ENCODE measurements at regions not wholly inside any gene's neighbourhood (a gene's known extent, or its start where the extent isn't known, plus 50 kb on each side); places are given as distances from the start of the nearest gene placed in this dataset.

DNA sequence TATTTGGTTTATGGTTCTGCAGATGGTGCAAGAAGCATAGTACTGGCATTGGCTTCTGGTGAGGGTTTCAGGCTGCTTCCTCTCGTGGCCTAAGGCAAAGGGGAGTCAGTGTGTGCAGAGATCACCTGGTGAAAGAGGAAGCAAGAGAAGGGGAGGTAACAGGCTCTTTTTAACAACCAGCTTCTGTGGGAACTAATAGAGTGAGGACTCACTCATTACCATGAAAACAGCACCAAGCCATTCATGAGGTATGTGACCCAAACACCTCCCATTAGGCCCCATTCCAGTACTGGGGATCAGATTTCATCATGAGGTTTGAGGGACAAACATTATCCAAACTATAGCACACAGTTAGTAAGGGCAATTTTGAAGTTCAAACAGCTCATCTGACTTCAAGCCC lies 263.5 kb downstream of the TMEM38B start:
- Histone ChIP-seq H3K4me3 (no peak overlapping the region), H3K27ac (no peak overlapping the region), H3K9ac (ENCODE audit: insufficient read length) (no peak overlapping the region), H3K36me3 (ENCODE audit: insufficient read depth, low read length) (no peaks in the 10 kb centered on the region), H3K9me3 (ENCODE audit: low read depth, low read length) (no peaks in the 10 kb centered on the region)
- TF ChIP-seq POLR2AphosphoS5 (IDR thresholded peaks at IDR 0.05; ENCODE audit: borderline replicate concordance, low read depth, low read length) (no peak), EZH2 (IDR thresholded peaks at IDR 0.05) (no peak), FOXP2 (optimal IDR thresholded peaks at IDR 0.05; ENCODE audit: control extremely low read depth, extremely low read length, insufficient read depth) (no peak)
- no peak for DNase-seq (ENCODE audit: low read depth, low spot score)

DNA sequence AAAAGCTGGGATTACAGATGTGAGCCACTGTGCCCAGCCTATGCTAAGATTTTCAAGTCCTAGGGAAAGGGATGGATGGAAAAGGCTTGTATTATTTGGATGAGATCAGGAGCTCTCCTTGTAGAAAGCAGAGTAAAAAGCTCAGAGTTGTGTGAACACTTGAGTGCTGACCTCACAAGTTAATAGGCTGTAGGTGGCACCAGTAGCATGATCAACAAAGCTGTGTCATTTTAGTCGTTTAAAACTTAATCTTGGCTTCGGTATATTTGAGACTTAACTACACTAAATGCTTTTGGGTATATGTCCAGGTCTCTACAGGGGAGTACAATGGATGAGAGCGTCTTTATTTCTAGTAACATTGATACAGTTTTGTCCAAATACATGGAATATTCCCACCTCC lies 264.2 kb downstream of the TMEM38B start:
- DNase-seq (ENCODE audit: low read depth, low spot score), result no peak
- no peaks in the 10 kb centered on the region for H3K9me3 ChIP-seq (ENCODE audit: low read depth, low read length)
- no peaks in the 10 kb centered on the region for H3K36me3 ChIP-seq (ENCODE audit: insufficient read depth, low read length)
- TF ChIP-seq EZH2 (IDR thresholded peaks at IDR 0.05) (no peak), POLR2AphosphoS5 (IDR thresholded peaks at IDR 0.05; ENCODE audit: borderline replicate concordance, low read depth, low read length) (no peak), FOXP2 (optimal IDR thresholded peaks at IDR 0.05; ENCODE audit: control extremely low read depth, extremely low read length, insufficient read depth) (no peak)
- no peak overlapping the region for H3K4me3 ChIP-seq
- H3K27ac ChIP-seq, result no peak overlapping the region
- H3K9ac ChIP-seq (ENCODE audit: insufficient read length), result no peak overlapping the region

DNA sequence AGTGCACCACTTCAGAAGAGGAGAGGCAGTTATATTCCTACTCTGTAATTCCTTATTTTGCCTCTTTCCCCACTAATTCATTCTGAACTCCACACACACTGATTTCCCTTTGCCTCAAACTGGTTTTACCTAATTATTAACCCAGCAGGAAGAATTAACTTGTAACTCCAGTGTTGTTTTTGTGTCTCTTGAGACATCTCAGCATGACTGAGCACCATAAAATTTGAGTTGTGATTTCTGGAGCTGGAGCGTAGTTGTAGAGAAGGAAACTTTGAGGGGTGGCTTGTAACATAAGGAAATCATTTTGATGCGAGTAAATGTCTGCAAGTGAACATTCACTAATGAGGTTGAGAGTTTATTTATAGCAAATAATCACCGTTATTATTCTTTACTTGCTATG lies 265.2 kb downstream of the TMEM38B start:
- H3K36me3 ChIP-seq (ENCODE audit: insufficient read depth, low read length), result no peaks in the 10 kb centered on the region
- TF ChIP-seq EZH2 (IDR thresholded peaks at IDR 0.05) (no peak), POLR2AphosphoS5 (IDR thresholded peaks at IDR 0.05; ENCODE audit: borderline replicate concordance, low read depth, low read length) (no peak), FOXP2 (optimal IDR thresholded peaks at IDR 0.05; ENCODE audit: control extremely low read depth, extremely low read length, insufficient read depth) (no peak)
- H3K27ac ChIP-seq, result no peak overlapping the region
- H3K4me3 ChIP-seq, result no peak overlapping the region
- H3K9ac ChIP-seq (ENCODE audit: insufficient read length), result no peak overlapping the region
- no peak for DNase-seq (ENCODE audit: low read depth, low spot score)
- H3K9me3 ChIP-seq (ENCODE audit: low read depth, low read length), result no peaks in the 10 kb centered on the region

DNA sequence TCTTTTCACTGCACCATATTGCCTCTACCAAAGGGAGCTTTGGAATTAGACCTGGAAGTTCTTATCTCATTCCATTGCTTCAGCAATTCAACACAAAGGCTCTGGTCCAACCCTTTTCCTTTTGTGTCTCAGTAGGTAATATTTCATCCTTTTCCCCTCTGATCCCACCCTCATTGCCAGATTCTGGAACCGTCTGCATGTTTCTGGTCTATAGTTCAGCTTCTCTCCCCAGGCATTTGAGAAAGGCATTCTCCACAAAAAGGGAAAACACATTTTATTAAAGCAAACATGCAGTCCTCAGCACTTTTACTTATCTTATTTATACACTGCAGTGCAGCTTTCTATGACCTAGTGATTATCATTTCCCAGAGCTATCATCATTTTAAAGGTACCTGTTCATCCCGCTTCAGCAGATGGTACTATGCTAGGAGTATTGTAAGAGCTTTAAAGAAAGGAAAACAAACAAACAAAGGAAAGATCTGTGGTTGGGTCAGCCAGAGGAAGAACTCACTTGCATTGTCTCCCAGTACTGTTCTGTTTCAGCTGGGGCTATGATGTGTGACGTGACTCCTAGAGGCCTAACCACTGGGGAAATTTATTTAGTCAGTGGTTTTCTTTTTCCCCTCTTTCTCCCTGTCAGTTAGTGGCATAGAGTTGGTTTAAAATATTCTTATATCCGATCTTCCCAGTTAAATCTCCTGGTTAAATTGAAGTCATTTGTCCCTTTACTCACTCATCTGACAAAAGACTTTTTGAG lies 269.2 kb downstream of the TMEM38B start:
- no peak for TF ChIP-seq EZH2 (IDR thresholded peaks at IDR 0.05)
- TF ChIP-seq POLR2AphosphoS5 (IDR thresholded peaks at IDR 0.05; ENCODE audit: borderline replicate concordance, low read depth, low read length), result no peak
- TF ChIP-seq FOXP2 (optimal IDR thresholded peaks at IDR 0.05; ENCODE audit: control extremely low read depth, extremely low read length, insufficient read depth), result no peak
- H3K4me3 ChIP-seq, result no peak overlapping the region
- DNase-seq (ENCODE audit: low read depth, low spot score), result no peak
- H3K9me3 ChIP-seq (ENCODE audit: low read depth, low read length), result no peaks in the 10 kb centered on the region
- no peaks in the 10 kb centered on the region for H3K36me3 ChIP-seq (ENCODE audit: insufficient read depth, low read length)
- H3K9ac ChIP-seq (ENCODE audit: insufficient read length), result no peak overlapping the region
- no peak overlapping the region for H3K27ac ChIP-seq

DNA sequence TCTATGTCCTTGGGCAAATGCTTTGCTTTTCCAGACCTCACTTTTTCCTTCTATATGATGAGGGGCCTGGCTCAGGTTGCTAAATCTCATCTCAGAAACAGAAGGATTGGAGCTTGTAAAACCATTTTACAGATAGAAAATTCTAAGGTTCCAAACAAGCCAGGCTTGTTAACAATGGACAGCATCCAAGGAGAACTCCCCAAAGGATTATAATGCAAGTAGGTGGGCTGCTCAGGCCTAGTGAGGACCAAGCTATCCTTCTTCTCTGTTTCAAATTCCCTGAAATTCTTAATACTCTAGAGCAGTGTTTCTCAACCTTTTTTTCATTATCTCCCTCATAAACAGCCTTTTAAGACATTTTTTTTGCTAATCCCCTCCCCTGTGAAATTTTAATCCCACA lies 269.8 kb downstream of the TMEM38B start:
- no peak overlapping the region for H3K27ac ChIP-seq
- DNase-seq (ENCODE audit: low read depth, low spot score), result no peak

DNA sequence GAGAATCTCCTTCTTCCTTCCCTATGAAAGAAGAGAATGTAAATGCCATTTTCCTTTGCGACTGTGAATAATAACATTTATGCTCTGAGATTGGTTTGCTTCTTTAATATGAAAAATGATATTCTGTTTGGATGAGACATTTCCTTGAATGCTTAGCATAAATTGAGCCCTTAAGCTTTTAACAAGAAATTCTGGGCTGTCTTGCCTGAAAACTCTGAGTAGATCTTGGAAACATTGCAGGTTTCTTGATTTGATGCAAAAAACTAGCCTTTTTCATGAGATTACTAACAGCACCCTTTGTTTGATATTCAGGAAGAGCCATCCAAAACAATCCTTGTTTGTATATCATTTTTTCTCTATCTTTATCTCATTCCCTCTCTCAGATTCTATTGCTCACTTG lies 272.5 kb downstream of the TMEM38B start:
- H3K9me3 ChIP-seq (ENCODE audit: low read depth, low read length), result no peaks in the 10 kb centered on the region
- H3K9ac ChIP-seq (ENCODE audit: insufficient read length), result no peak overlapping the region
- TF ChIP-seq POLR2AphosphoS5 (IDR thresholded peaks at IDR 0.05; ENCODE audit: borderline replicate concordance, low read depth, low read length), result no peak
- no peak for TF ChIP-seq EZH2 (IDR thresholded peaks at IDR 0.05)
- no peak for TF ChIP-seq FOXP2 (optimal IDR thresholded peaks at IDR 0.05; ENCODE audit: control extremely low read depth, extremely low read length, insufficient read depth)
- H3K4me3 ChIP-seq, result no peak overlapping the region
- H3K36me3 ChIP-seq (ENCODE audit: insufficient read depth, low read length), result no peaks in the 10 kb centered on the region
- DNase-seq (ENCODE audit: low read depth, low spot score), result no peak
- H3K27ac ChIP-seq, result no peak overlapping the region

More for the DNA sequence above, 269.8 kb downstream of the TMEM38B start:
- H3K36me3 ChIP-seq (ENCODE audit: insufficient read depth, low read length), result no peaks in the 10 kb centered on the region
- H3K9me3 ChIP-seq (ENCODE audit: low read depth, low read length), result no peaks in the 10 kb centered on the region
- no peak for TF ChIP-seq EZH2 (IDR thresholded peaks at IDR 0.05)
- no peak for TF ChIP-seq FOXP2 (optimal IDR thresholded peaks at IDR 0.05; ENCODE audit: control extremely low read depth, extremely low read length, insufficient read depth)
- no peak for TF ChIP-seq POLR2AphosphoS5 (IDR thresholded peaks at IDR 0.05; ENCODE audit: borderline replicate concordance, low read depth, low read length)
- no peak overlapping the region for H3K4me3 ChIP-seq
- no peak overlapping the region for H3K9ac ChIP-seq (ENCODE audit: insufficient read length)

DNA sequence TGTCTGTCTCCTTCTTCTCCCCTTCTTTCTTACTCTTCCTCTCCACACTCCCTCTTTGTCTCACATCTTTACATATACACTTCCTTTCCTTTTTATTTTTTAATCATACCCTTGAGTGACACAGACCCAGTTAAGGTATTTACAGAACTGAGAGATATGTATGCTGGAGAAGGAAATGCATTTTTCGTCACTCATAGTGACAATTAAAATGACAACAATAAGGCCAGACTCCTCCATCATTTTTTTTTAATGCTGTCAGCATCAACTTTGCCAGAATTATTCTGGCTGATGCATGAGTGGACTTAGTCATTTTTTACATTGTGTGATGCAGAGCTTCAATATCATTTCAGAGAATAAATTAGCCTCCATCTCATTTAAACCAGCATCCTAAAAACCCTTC lies 272.9 kb downstream of the TMEM38B start:
- H3K9ac ChIP-seq (ENCODE audit: insufficient read length), result no peak overlapping the region
- no peak overlapping the region for H3K27ac ChIP-seq

DNA sequence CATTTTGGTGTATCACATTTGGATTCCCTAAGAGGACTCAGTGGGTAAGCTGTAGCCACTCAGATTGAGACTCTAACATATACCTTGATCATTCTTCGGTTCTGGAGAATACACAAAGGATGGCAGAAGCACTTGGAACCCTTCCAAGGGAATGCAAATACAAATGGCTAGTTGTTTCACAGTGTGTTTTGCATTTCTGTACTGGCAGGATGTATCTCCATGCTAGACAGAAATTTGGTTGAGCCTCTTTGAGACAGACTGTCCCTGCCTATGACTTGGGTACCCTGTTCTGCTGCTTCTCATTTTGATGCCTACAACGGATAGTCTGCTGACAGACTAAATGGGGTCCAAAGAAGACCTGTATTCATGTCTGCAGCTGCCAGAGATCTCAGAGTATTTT lies 273.5 kb downstream of the TMEM38B start:
- no peak overlapping the region for H3K4me3 ChIP-seq

More for the DNA sequence above, 272.9 kb downstream of the TMEM38B start:
- no peak for DNase-seq (ENCODE audit: low read depth, low spot score)
- H3K36me3 ChIP-seq (ENCODE audit: insufficient read depth, low read length), result no peaks in the 10 kb centered on the region
- TF ChIP-seq EZH2 (IDR thresholded peaks at IDR 0.05) (no peak), FOXP2 (optimal IDR thresholded peaks at IDR 0.05; ENCODE audit: control extremely low read depth, extremely low read length, insufficient read depth) (no peak), POLR2AphosphoS5 (IDR thresholded peaks at IDR 0.05; ENCODE audit: borderline replicate concordance, low read depth, low read length) (no peak)
- H3K4me3 ChIP-seq, result no peak overlapping the region
- H3K9me3 ChIP-seq (ENCODE audit: low read depth, low read length), result no peaks in the 10 kb centered on the region

More for the DNA sequence above, 273.5 kb downstream of the TMEM38B start:
- DNase-seq (ENCODE audit: low read depth, low spot score), result no peak
- no peak overlapping the region for H3K27ac ChIP-seq
- H3K9me3 ChIP-seq (ENCODE audit: low read depth, low read length), result no peaks in the 10 kb centered on the region
- TF ChIP-seq EZH2 (IDR thresholded peaks at IDR 0.05), result no peak
- no peak for TF ChIP-seq FOXP2 (optimal IDR thresholded peaks at IDR 0.05; ENCODE audit: control extremely low read depth, extremely low read length, insufficient read depth)
- no peak for TF ChIP-seq POLR2AphosphoS5 (IDR thresholded peaks at IDR 0.05; ENCODE audit: borderline replicate concordance, low read depth, low read length)
- no peak overlapping the region for H3K9ac ChIP-seq (ENCODE audit: insufficient read length)
- no peaks in the 10 kb centered on the region for H3K36me3 ChIP-seq (ENCODE audit: insufficient read depth, low read length)

Measured in SK-N-MC (cell line).